ENCODE measurements at regions not wholly inside any gene's neighbourhood (a gene's known extent, or its start where the extent isn't known, plus 50 kb on each side); places are given as distances from the start of the nearest gene placed in this dataset.

- TF ChIP-seq CTCF (IDR thresholded peaks at IDR 0.05; ENCODE audit: low read depth, low read length) (no peak), POLR2A (IDR thresholded peaks at IDR 0.05; ENCODE audit: extremely low read depth, insufficient read length) (no peak), MAX (IDR thresholded peaks at IDR 0.05; ENCODE audit: low read depth, low read length) (no peak)
Observed at GRCh38 chr5:58294598-58295305, 165.1 kb downstream of the PLK2 start.
